NB4 (cell line): ENCODE measurements at regions not wholly inside any gene's neighbourhood (a gene's known extent, or its start where the extent isn't known, plus 50 kb on each side); places are given as distances from the start of the nearest gene placed in this dataset.

Experiments
- CTCF ChIP-seq: IDR thresholded peaks from one replicate; pipeline ENCODE4 v1.5.1; 2012; ENCODE audit warnings: low read depth, low read length
- MAX ChIP-seq: IDR thresholded peaks from 2 replicates; pipeline ENCODE4 v1.6.1; 2011; ENCODE audit warnings: low read depth, low read length

- TF ChIP-seq CTCF (no peak), MAX (no peak)
Observed at GRCh38 chr15:88383354-88383753, 83.8 kb downstream of the MRPL46 start.
